ENCODE measurements at regions not wholly inside any gene's neighbourhood (a gene's known extent, or its start where the extent isn't known, plus 50 kb on each side); places are given as distances from the start of the nearest gene placed in this dataset.

DNA sequence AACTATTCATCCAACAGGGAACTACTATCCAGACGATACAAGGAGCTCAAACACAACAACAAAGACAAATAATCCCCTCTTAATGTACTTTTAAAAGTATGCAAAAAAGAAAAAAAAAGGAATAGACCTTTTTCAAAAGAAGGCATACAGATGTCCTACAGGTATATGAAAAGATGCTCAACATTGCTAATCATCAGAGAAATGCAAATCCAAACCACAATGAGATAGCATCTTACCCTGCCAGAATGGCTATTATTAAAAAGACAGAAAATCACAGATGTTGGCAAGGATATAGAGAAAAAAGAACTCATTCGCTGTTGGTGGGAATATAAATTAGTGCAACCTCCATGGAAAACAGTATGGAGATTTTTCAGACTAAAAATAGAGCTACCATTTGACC, 67.1 kb upstream of the ENPP6 start:
- in situ Hi-C loops (cut with MboI): no loop called here
- BruUV-seq (replicated peaks): no TSS peak
- 14% methylated on average over 2 of the region's 2 CpGs for WGBS (ENCODE audit: insufficient coverage, low coverage, missing lambda C conversion rate)

More for the DNA sequence above, 67.1 kb upstream of the ENPP6 start:
- TF ChIP-seq, protein P1, sequence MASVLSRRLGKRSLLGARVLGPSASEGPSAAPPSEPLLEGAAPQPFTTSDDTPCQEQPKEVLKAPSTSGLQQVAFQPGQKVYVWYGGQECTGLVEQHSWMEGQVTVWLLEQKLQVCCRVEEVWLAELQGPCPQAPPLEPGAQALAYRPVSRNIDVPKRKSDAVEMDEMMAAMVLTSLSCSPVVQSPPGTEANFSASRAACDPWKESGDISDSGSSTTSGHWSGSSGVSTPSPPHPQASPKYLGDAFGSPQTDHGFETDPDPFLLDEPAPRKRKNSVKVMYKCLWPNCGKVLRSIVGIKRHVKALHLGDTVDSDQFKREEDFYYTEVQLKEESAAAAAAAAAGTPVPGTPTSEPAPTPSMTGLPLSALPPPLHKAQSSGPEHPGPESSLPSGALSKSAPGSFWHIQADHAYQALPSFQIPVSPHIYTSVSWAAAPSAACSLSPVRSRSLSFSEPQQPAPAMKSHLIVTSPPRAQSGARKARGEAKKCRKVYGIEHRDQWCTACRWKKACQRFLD (CRISPR knock-in tag; IDR thresholded peaks at IDR 0.05): no peak
- no peak for TF ChIP-seq SMARCA4 (IDR thresholded peaks at IDR 0.05)
- TF ChIP-seq RUNX1 (IDR thresholded peaks at IDR 0.05; ENCODE audit: low read depth): no peak
- TF ChIP-seq RFX5 (IDR thresholded peaks at IDR 0.05; ENCODE audit: low read depth, low read length): no peak
- no peak for TF ChIP-seq SMARCA5 (IDR thresholded peaks at IDR 0.05)
- no peak for TF ChIP-seq GTF2E2 (tag; IDR thresholded peaks at IDR 0.05)
- TF ChIP-seq ZFP30 (CRISPR knock-in tag; IDR thresholded peaks at IDR 0.05; ENCODE audit: borderline replicate concordance): no peak
- TF ChIP-seq, protein P2, sequence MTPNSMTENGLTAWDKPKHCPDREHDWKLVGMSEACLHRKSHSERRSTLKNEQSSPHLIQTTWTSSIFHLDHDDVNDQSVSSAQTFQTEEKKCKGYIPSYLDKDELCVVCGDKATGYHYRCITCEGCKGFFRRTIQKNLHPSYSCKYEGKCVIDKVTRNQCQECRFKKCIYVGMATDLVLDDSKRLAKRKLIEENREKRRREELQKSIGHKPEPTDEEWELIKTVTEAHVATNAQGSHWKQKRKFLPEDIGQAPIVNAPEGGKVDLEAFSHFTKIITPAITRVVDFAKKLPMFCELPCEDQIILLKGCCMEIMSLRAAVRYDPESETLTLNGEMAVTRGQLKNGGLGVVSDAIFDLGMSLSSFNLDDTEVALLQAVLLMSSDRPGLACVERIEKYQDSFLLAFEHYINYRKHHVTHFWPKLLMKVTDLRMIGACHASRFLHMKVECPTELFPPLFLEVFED (CRISPR knock-in tag; conservative IDR thresholded peaks at IDR 0.05): no peak
- no peak for TF ChIP-seq FOS (IDR thresholded peaks at IDR 0.05; ENCODE audit: extremely low read depth, insufficient read length)
- no peak for TF ChIP-seq MTA1 (IDR thresholded peaks at IDR 0.05; ENCODE audit: borderline replicate concordance)
- TF ChIP-seq HMG20A (CRISPR knock-in tag; conservative IDR thresholded peaks at IDR 0.05): no peak
- no peak for TF ChIP-seq NFYB (IDR thresholded peaks at IDR 0.05; ENCODE audit: extremely low read depth, insufficient read length)
- no peak for TF ChIP-seq RBM15 (IDR thresholded peaks at IDR 0.05; ENCODE audit: insufficient read depth, low read length)
- TF ChIP-seq ETV5 (CRISPR knock-in tag; IDR thresholded peaks at IDR 0.05; ENCODE audit: low read depth): no peak
- TF ChIP-seq RAD21 (CRISPR knock-in tag; conservative IDR thresholded peaks at IDR 0.05 in 1 of 2, IDR thresholded peaks at IDR 0.05 in 1 of 2): no peak
- TF ChIP-seq ZNF184 (CRISPR knock-in tag; IDR thresholded peaks at IDR 0.05): no peak
- H3K9me3 ChIP-seq (replicated peaks; ENCODE audit: control insufficient read depth, insufficient read depth, low read depth, low read length): no peaks in the 10 kb centered on the region
- no peaks in the 10 kb centered on the region for H3K36me3 ChIP-seq (ENCODE audit: control insufficient read depth, insufficient read depth, low read length)
- H3K27ac ChIP-seq (ENCODE audit: extremely low read depth, low read depth, low read length): no peak overlapping the region
- no peak overlapping the region for H3K9ac ChIP-seq (ENCODE audit: insufficient read depth in 1 of 2, low read depth in 2 of 2, low read length in 2 of 2)
- H3K9me1 ChIP-seq (ENCODE audit: control insufficient read depth, insufficient read depth, low read length): no peaks in the 10 kb centered on the region
- no peak for DNase-seq (ENCODE audit: extremely low read depth in 1 of 4, low spot score in 3 of 4)
- peaks cover 0 to 5% of the 10 kb centered on the region in 2 experiments; a peak in 3 of 5 replicates for H3K4me1 ChIP-seq (replicated peaks in 1 of 2; ENCODE audit: control insufficient read depth in 2 of 2, insufficient read depth in 2 of 2, low read length in 2 of 2)
- no peak overlapping the region for H2AFZ ChIP-seq (ENCODE audit: low read depth, low read length)
- no peaks in the 10 kb centered on the region for H4K20me1 ChIP-seq (replicated peaks; ENCODE audit: control insufficient read depth, insufficient read depth, low read length)
- H3K27me3 ChIP-seq (ENCODE audit: control insufficient read depth in 2 of 2, insufficient read depth in 2 of 2, low read length in 2 of 2): no peaks in the 10 kb centered on the region
- ChIA-PET POLR2A (interaction anchor here (1.4 kb wide), 1 partner anchor 16 kb away, joined by 6 read pairs; no protein-coding TSS in a partner anchor), CTCF (ENCODE audit: low intra/inter-chr PET ratio) (no interaction called here)
- intact Hi-C loops (cut with micrococcal nuclease): no loop called here
- H3K4me3 ChIP-seq: no peak overlapping the region
- no peaks in the 10 kb centered on the region for H3K79me2 ChIP-seq (ENCODE audit: control insufficient read depth, insufficient read depth, low read length)
- H3K4me2 ChIP-seq (ENCODE audit: insufficient read depth, low read length): no peak overlapping the region
- FAIRE-seq: peak; percentile 6
- no peak for ATAC-seq

All from K562 (cell line).